Pancreas (tissue), 10 donors: ENCODE measurements at regions not wholly inside any gene's neighbourhood (a gene's known extent, or its start where the extent isn't known, plus 50 kb on each side); places are given as distances from the start of the nearest gene placed in this dataset.

Source experiments
- ATAC-seq, 4 donors: fragments of 200-7000 bp; cut with Tn5 transposase; one replicate each; pipeline versions ENCODE4 v1.8.0 to v1.9.1; 2020; ENCODE audit warnings: mild to moderate bottlenecking in 4 of 4, moderate library complexity in 4 of 4
- DNase-seq, 6 donors: peaks; one replicate each; pipeline ENCODE4 v3.0.0-alpha.2; 2020
- FAIRE-seq: peaks from 2 replicates; lab custom pipeline; 2012; peaks lifted over from hg19 to GRCh38; lab: Jason Lieb, UNC
- H3K27ac ChIP-seq, 4 donors: fragments of 200-600 bp; sonication (generic); 1 replicate in 3 of 4; 2 replicates in 1 of 4; pipeline versions ENCODE4 v1.5.0 to v1.8.0; 2020
- H3K27me3 ChIP-seq, 4 donors: fragments of 200-600 bp; one replicate each; pipeline ENCODE4 v1.8.0; 2021
- H3K36me3 ChIP-seq, 3 donors: fragments of 200-600 bp; sonication (generic) in 1 of 3; one replicate each; pipeline versions ENCODE4 v1.5.0 to v1.8.0; 2020 to 2021
- H3K4me1 ChIP-seq, 3 donors: fragments of 200-600 bp; one replicate each; pipeline ENCODE4 v1.8.0; 2021
- H3K4me3 ChIP-seq, 4 donors: fragments of 200-600 bp; sonication (generic) in 2 of 4; one replicate each; pipeline versions ENCODE4 v1.5.0 to v1.8.0; 2020 to 2021
- H3K9me3 ChIP-seq, 4 donors: fragments of 200-600 bp; one replicate each; pipeline ENCODE4 v1.8.0; 2021
- CTCF ChIP-seq, 4 donors: fragments of 200-600 bp; sonication (generic) in 3 of 4; IDR thresholded peaks; one replicate each; pipeline versions ENCODE4 v1.5.0 to v1.8.0; 2021; ENCODE audit warnings: antibody characterized with exemption in 4 of 4
- WGBS, 2 donors: extraction: QIAGEN DNeasy Blood & Tissue Kit; methylation state at CpG; one replicate each; pipeline ENCODE4 v1.1.7; 2013; 5-methylcytosine and 5-hydroxymethylcytosine counted together
- intact Hi-C, 3 donors: fragments of 100-400 bp; cut with DNase I; formaldehyde crosslinking; loops; one replicate each; pipeline versions ENCODE4 v1.11.1 to v1.14.2; 2022
- donor health status: healthy with polysubstance abuse.
- donor health status: DM: no; HTN: no; CAD: no; lungs with moderate emphysema.
- donor health status: DM: no; HTN: no; CAD: no.
- donor health status: control.
- donor health status: control.
- donor health status: Bipolar disorder and iron deficiency.
- donor health status: DM: yes; HTN: yes; CAD: no.
- donor health status: DM: no; HTN: no; CAD: no.
- donor health status: DM: no; HTN: no; CAD: no.
- donor health status: DM: yes; HTN: yes; CAD: no.

GRCh38 chr4:153111426-153112040, 92.7 kb upstream of the TRIM2 start:
- no peak for ATAC-seq
- Histone ChIP-seq H3K4me1 (peaks cover 0 to 7% (median 0%) of the 10 kb centered on the region in 3 donors), H3K36me3 (no peaks in the 10 kb centered on the region), H3K27ac (no peak overlapping the region), H3K4me3 (no peak overlapping the region), H3K27me3 (no peaks in the 10 kb centered on the region), H3K9me3 (no peaks in the 10 kb centered on the region)
- no peak for FAIRE-seq
- DNase-seq, result no peak
- 85 to 86% methylated on average over 10 of the region's 10 CpGs for WGBS, 2 donors
- no peak for TF ChIP-seq CTCF (IDR thresholded peaks at IDR 0.05)
- intact Hi-C loops, result no loop called here

DNA sequence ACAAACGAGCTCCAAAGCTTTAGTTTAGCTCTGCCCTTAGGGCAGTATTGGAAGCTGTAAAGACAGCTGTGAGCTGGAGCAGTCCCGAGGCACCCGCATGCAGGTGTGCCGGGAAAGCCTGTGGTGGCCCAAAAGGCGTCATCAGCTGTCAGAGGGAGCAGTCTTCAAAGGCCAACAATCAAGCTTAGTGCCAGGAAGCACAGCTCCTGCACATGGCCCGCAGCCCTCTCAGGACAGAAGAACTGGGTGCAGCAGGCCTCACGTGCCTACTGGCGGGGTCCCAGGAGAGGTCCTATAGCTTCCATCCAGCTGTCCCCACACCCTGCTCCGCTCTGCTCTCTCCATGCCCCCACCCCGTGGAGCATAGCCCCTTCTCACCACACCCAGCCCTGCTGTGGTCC, 92.2 kb upstream of the TRIM2 start:
- Histone ChIP-seq H3K27me3 (no peaks in the 10 kb centered on the region), H3K9me3 (no peaks in the 10 kb centered on the region), H3K27ac (no peak overlapping the region), H3K4me1 (peaks cover 0 to 7% (median 0%) of the 10 kb centered on the region in 3 donors), H3K36me3 (no peaks in the 10 kb centered on the region), H3K4me3 (no peak overlapping the region)
- intact Hi-C loops, result no loop called here
- TF ChIP-seq CTCF (IDR thresholded peaks at IDR 0.05), result no peak
- no peak for ATAC-seq
- no peak for DNase-seq
- 87 to 90% methylated on average over 10 of the region's 10 CpGs for WGBS, 2 donors
- FAIRE-seq, result no peak

GRCh38 chr4:153113061-153113837, 91.0 kb upstream of the TRIM2 start:
- Histone ChIP-seq H3K36me3 (no peaks in the 10 kb centered on the region), H3K27ac (no peak overlapping the region), H3K9me3 (no peaks in the 10 kb centered on the region), H3K27me3 (no peaks in the 10 kb centered on the region), H3K4me1 (peaks cover 0 to 7% (median 0%) of the 10 kb centered on the region in 3 donors), H3K4me3 (no peak overlapping the region)
- no peak for TF ChIP-seq CTCF (IDR thresholded peaks at IDR 0.05)
- ATAC-seq, result no peak
- intact Hi-C loops, result no loop called here
- FAIRE-seq, result no peak
- no peak for DNase-seq
- 73 to 75% methylated on average over 8 of the region's 8 CpGs for WGBS, 2 donors

GRCh38 chr4:153113838-153114105, 90.5 kb upstream of the TRIM2 start:
- intact Hi-C loops, result no loop called here
- no peak for TF ChIP-seq CTCF (IDR thresholded peaks at IDR 0.05)
- FAIRE-seq, result no peak
- WGBS, 2 donors, result 77 to 81% methylated on average over 5 of the region's 5 CpGs
- H3K4me1 ChIP-seq, result peaks cover 0 to 7% (median 0%) of the 10 kb centered on the region in 3 donors
- DNase-seq, result no peak
- no peaks in the 10 kb centered on the region for H3K36me3 ChIP-seq
- H3K4me3 ChIP-seq, result no peak overlapping the region
- H3K27me3 ChIP-seq, result no peaks in the 10 kb centered on the region
- ATAC-seq, result no peak
- no peaks in the 10 kb centered on the region for H3K9me3 ChIP-seq
- H3K27ac ChIP-seq, result no peak overlapping the region

DNA sequence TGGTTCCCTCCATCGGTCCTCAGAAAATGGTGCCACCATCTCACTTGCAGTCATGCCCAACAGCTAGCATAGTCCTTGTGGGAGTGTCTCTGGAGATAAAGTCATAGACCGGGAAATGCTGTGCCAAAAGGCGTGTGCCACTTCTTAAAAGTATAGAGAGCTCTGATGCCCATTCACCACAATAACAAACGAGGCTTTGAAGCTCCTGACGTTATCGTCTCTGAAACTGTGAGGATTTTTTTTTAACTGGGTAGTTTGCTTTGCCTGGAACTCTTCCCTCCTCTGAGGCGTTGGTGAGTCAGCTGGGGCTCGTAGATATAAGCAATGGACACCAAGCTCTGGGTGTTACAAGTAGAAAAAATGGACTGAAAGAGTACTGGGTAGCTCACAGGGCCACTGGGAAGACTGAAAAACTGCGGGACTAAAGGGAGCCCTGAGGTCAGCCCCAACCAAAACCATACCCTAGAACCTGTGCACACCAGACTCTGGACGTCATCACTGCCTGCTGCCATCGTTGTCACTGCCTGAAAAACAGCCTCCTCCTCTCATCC, 89.4 kb upstream of the TRIM2 start:
- intact Hi-C loops, result no loop called here

More for the DNA sequence above, 89.4 kb upstream of the TRIM2 start:
- ATAC-seq (peak in 3 of 4 donors; percentile 12 to 55 (median 13)), DNase-seq (no peak), FAIRE-seq (no peak)
- no peak overlapping the region for H3K4me3 ChIP-seq
- WGBS, 2 donors, result 75 to 77% methylated on average over 11 of the region's 11 CpGs
- H3K4me1 ChIP-seq, result peaks cover 0 to 7% (median 0%) of the 10 kb centered on the region in 3 donors
- H3K9me3 ChIP-seq, result no peaks in the 10 kb centered on the region
- H3K27me3 ChIP-seq, result no peaks in the 10 kb centered on the region
- TF ChIP-seq CTCF (IDR thresholded peaks at IDR 0.05), result no peak
- no peaks in the 10 kb centered on the region for H3K36me3 ChIP-seq
- peak overlapping the region in 1 of 4 donors; percentile 33 for H3K27ac ChIP-seq
